ENCODE measurements at regions not wholly inside any gene's neighbourhood (a gene's known extent, or its start where the extent isn't known, plus 50 kb on each side); places are given as distances from the start of the nearest gene placed in this dataset.

- TF ChIP-seq, protein P1, sequence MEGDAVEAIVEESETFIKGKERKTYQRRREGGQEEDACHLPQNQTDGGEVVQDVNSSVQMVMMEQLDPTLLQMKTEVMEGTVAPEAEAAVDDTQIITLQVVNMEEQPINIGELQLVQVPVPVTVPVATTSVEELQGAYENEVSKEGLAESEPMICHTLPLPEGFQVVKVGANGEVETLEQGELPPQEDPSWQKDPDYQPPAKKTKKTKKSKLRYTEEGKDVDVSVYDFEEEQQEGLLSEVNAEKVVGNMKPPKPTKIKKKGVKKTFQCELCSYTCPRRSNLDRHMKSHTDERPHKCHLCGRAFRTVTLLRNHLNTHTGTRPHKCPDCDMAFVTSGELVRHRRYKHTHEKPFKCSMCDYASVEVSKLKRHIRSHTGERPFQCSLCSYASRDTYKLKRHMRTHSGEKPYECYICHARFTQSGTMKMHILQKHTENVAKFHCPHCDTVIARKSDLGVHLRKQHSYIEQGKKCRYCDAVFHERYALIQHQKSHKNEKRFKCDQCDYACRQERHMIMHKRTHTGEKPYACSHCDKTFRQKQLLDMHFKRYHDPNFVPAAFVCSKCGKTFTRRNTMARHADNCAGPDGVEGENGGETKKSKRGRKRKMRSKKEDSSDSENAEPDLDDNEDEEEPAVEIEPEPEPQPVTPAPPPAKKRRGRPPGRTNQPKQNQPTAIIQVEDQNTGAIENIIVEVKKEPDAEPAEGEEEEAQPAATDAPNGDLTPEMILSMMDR (IDR thresholded peaks at IDR 0.05; ENCODE audit: insufficient read depth, low read length, poor library complexity, severe bottlenecking) = peak; percentile 29
- H3K4me3 ChIP-seq (replicated peaks; ENCODE audit: low read depth, low read length) = no peak overlapping the region
- H3K27me3 ChIP-seq (replicated peaks; ENCODE audit: control insufficient read depth, insufficient read depth, low read length) = no peaks in the 10 kb centered on the region
- no peaks in the 10 kb centered on the region for H3K36me3 ChIP-seq (ENCODE audit: control insufficient read depth, insufficient read depth, low read length)
- DNase-seq (ENCODE audit: extremely low read depth, insufficient read length) = no peak
These were observed 315.8 kb downstream of the STIM2 start for GRCh38 chr4:27176400-27176799.

DNA sequence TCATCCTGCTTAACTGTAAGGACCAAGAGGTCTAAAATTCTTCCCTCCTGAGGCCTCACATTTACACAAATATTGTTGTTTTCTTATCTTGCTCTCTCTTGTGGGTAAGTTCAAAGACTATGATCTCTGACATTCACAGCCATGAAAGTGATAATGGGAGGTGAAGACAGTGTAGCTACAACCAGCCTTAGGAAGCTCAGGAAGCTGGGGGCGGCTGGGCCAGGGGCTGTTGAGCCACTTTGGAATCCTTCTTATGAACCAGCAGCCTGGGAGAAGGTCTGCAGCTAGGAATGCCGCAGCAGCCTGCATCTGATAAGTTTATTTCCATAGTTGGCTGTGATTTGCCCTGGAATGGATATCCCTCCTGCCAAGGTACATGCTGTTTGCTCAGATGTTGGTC, 316.2 kb downstream of the STIM2 start:
- H3K27me3 ChIP-seq (replicated peaks; ENCODE audit: control insufficient read depth, insufficient read depth, low read length) = no peaks in the 10 kb centered on the region
- TF ChIP-seq, protein P1 (IDR thresholded peaks at IDR 0.05; ENCODE audit: insufficient read depth, low read length, poor library complexity, severe bottlenecking) = no peak
- no peaks in the 10 kb centered on the region for H3K36me3 ChIP-seq (ENCODE audit: control insufficient read depth, insufficient read depth, low read length)
- H3K4me3 ChIP-seq (replicated peaks; ENCODE audit: low read depth, low read length) = no peak overlapping the region
- no peak for DNase-seq (ENCODE audit: extremely low read depth, insufficient read length)

- H3K4me3 ChIP-seq (replicated peaks; ENCODE audit: low read depth, low read length) = no peak overlapping the region
- TF ChIP-seq, protein P1 (IDR thresholded peaks at IDR 0.05; ENCODE audit: insufficient read depth, low read length, poor library complexity, severe bottlenecking) = no peak
- no peaks in the 10 kb centered on the region for H3K36me3 ChIP-seq (ENCODE audit: control insufficient read depth, insufficient read depth, low read length)
- no peaks in the 10 kb centered on the region for H3K27me3 ChIP-seq (replicated peaks; ENCODE audit: control insufficient read depth, insufficient read depth, low read length)
- no peak for DNase-seq (ENCODE audit: extremely low read depth, insufficient read length)
These were observed 317.4 kb downstream of the STIM2 start for GRCh38 chr4:27178061-27178460.

DNA sequence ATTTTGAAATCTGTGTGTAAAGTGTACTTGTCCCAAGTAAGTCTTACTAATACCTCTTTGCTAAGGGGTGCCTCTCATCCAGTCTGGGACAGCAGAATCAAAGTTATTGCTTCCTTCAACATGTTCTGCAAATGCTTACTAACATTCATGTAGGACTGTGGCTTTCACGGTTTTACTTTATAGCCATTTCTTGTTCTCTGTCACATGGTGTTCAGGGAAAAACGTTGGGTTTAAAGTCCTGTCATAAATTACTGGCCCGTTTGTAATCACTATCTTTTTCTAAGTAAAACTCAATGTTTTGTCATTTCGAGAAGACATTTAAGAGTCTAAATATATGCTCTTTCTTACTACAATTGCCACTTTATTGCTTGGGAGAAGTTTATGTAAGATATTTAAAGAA, 321.1 kb downstream of the STIM2 start:
- no peak for DNase-seq (ENCODE audit: extremely low read depth, insufficient read length)
- TF ChIP-seq, protein P1 (IDR thresholded peaks at IDR 0.05; ENCODE audit: insufficient read depth, low read length, poor library complexity, severe bottlenecking) = no peak
- H3K27me3 ChIP-seq (replicated peaks; ENCODE audit: control insufficient read depth, insufficient read depth, low read length) = no peaks in the 10 kb centered on the region
- H3K4me3 ChIP-seq (replicated peaks; ENCODE audit: low read depth, low read length) = no peak overlapping the region
- no peaks in the 10 kb centered on the region for H3K36me3 ChIP-seq (ENCODE audit: control insufficient read depth, insufficient read depth, low read length)

GRCh38 chr4:27182211-27182610, 321.6 kb downstream of the STIM2 start:
- no peak for DNase-seq (ENCODE audit: extremely low read depth, insufficient read length)
- TF ChIP-seq, protein P1 (IDR thresholded peaks at IDR 0.05; ENCODE audit: insufficient read depth, low read length, poor library complexity, severe bottlenecking) = no peak

DNA sequence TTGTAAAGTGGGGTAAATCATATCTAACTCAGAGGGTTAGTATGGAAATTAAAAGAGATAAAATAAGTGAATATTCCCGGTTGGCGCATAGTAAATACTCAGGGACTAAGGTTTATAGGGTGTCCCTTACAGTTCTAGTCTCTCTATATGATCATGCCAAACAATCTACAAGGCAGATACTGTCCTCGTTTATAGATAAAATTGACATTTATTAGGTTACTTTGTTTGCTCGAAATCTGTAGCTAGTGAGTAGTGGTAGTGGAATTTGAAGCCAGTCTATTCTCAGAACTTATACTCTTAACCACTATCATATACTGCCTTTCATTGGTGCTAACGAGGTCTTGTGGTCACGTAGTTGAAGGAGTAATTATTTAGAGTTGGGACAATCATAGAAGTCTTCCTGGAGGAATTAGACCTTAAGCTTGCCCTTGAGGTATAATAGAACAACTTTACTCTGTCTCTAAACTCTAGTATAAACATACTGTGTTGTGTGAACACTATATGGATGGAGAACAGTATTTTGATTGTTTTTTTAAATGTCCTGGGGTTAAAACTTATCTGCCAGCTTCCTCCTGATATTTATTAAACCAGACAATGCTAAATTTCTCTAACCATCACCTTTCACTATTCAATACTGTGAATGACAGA, 324.0 kb downstream of the STIM2 start:
- Histone ChIP-seq H3K27me3 (replicated peaks; ENCODE audit: control insufficient read depth, insufficient read depth, low read length) (no peaks in the 10 kb centered on the region), H3K4me3 (replicated peaks; ENCODE audit: low read depth, low read length) (no peak overlapping the region), H3K36me3 (ENCODE audit: control insufficient read depth, insufficient read depth, low read length) (no peaks in the 10 kb centered on the region)
- DNase-seq (ENCODE audit: extremely low read depth, insufficient read length) = no peak
- TF ChIP-seq, protein P1 (IDR thresholded peaks at IDR 0.05; ENCODE audit: insufficient read depth, low read length, poor library complexity, severe bottlenecking) = no peak

More at GRCh38 chr4:27182211-27182610, 321.6 kb downstream of the STIM2 start:
- no peaks in the 10 kb centered on the region for H3K36me3 ChIP-seq (ENCODE audit: control insufficient read depth, insufficient read depth, low read length)
- H3K27me3 ChIP-seq (replicated peaks; ENCODE audit: control insufficient read depth, insufficient read depth, low read length) = no peaks in the 10 kb centered on the region
- no peak overlapping the region for H3K4me3 ChIP-seq (replicated peaks; ENCODE audit: low read depth, low read length)
